Cardiac muscle cell (in vitro differentiated cells and primary cell): ENCODE measurements at regions not wholly inside any gene's neighbourhood (a gene's known extent, or its start where the extent isn't known, plus 50 kb on each side); places are given as distances from the start of the nearest gene placed in this dataset.

ENCODE experiments used
- DNase-seq, 2 donors: peaks; one replicate each; pipeline versions ENCODE4 v3.0.0 to v3.0.0-alpha.2; 2010 to 2017; ENCODE audit warnings: low read depth in 1 of 2, low spot score in 1 of 2
- H3K27ac ChIP-seq: fragments of 200-600 bp; sonication (generic); 2 replicates; pipeline ENCODE4 v1.5.1; 2016
- H3K27me3 ChIP-seq: fragments of 200-600 bp; sonication (generic); 2 replicates; pipeline ENCODE4 v1.6.0; 2016; ENCODE audit warnings: control low read depth
- H3K36me3 ChIP-seq: fragments of 200-600 bp; sonication (generic); 2 replicates; pipeline ENCODE4 v1.5.1; 2016; ENCODE audit warnings: control low read depth
- H3K4me1 ChIP-seq: fragments of 200-600 bp; sonication (generic); 2 replicates; pipeline ENCODE4 v1.8.1; 2017; ENCODE audit warnings: low read depth, mild to moderate bottlenecking, mixed run types
- H3K4me3 ChIP-seq: fragments of 200-600 bp; sonication (generic); 2 replicates; pipeline ENCODE4 v1.5.1; 2016; ENCODE audit warnings: mild to moderate bottlenecking
- H3K9me3 ChIP-seq: fragments of 200-600 bp; sonication (generic); 2 replicates; pipeline ENCODE4 v1.5.1; 2017; ENCODE audit warnings: low read depth, mild to moderate bottlenecking, control low read depth
- TF ChIP-seq, protein P1 (sequence below): IDR thresholded peaks from 2 replicates; pipeline ENCODE4 v1.5.1; 2012; ENCODE audit warnings: low read depth, mild to moderate bottlenecking, low read length

DNA sequence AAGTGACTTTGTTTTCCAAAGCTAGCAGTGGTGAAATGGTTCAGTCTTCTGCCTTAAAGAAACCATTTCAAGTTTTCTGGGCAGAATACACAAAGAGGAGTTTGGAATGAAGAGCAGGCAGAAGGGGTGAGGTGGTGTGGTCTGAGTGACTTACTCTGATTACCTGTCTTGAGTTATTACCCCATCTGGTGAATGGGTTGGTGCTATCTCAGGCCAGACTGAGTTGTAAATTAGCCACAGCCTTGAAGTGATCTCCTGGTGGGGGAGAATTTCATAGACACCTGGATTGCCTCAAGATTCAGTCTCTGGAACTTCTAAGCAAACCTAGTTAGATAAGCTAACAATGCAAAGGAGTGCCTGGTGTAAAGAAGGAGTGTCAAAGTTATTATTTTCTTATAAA, 983.5 kb upstream of the NXPH2 start:
- DNase-seq: no peak
- Histone ChIP-seq H3K27me3 (no peaks in the 10 kb centered on the region), H3K4me1 (no peaks in the 10 kb centered on the region), H3K36me3 (no peaks in the 10 kb centered on the region), H3K9me3 (no peaks in the 10 kb centered on the region), H3K4me3 (no peak overlapping the region), H3K27ac (no peak overlapping the region)
- TF ChIP-seq, protein P1, sequence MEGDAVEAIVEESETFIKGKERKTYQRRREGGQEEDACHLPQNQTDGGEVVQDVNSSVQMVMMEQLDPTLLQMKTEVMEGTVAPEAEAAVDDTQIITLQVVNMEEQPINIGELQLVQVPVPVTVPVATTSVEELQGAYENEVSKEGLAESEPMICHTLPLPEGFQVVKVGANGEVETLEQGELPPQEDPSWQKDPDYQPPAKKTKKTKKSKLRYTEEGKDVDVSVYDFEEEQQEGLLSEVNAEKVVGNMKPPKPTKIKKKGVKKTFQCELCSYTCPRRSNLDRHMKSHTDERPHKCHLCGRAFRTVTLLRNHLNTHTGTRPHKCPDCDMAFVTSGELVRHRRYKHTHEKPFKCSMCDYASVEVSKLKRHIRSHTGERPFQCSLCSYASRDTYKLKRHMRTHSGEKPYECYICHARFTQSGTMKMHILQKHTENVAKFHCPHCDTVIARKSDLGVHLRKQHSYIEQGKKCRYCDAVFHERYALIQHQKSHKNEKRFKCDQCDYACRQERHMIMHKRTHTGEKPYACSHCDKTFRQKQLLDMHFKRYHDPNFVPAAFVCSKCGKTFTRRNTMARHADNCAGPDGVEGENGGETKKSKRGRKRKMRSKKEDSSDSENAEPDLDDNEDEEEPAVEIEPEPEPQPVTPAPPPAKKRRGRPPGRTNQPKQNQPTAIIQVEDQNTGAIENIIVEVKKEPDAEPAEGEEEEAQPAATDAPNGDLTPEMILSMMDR: no peak

- Histone ChIP-seq H3K9me3 (no peaks in the 10 kb centered on the region), H3K27me3 (no peaks in the 10 kb centered on the region), H3K4me3 (no peak overlapping the region), H3K27ac (no peak overlapping the region), H3K4me1 (no peaks in the 10 kb centered on the region), H3K36me3 (no peaks in the 10 kb centered on the region)
- TF ChIP-seq, protein P1: no peak
- no peak for DNase-seq
Measured at GRCh38 chr2:139759000-139759505, 978.9 kb upstream of the NXPH2 start.

DNA sequence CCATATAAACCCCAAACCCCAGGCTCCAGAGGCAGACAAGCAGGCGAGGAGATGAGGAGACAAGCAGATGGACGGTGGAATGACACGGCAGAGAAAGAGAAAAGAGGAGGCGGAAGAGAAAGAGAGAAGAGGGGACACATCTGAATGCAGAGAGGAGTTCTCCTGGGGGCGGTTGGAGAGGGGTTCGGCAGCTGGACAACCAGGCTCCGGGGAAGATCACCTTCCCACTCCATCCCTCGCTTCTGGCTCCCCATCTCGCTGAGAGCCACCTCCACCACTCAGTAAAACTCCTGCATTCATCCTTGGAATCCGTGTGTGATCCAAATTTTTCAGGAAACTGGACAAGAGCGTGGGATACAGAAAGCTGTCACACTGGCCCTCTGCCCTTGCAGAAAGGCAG, 966.7 kb upstream of the NXPH2 start:
- no peak overlapping the region for H3K4me3 ChIP-seq
- TF ChIP-seq, protein P1: no peak

DNA sequence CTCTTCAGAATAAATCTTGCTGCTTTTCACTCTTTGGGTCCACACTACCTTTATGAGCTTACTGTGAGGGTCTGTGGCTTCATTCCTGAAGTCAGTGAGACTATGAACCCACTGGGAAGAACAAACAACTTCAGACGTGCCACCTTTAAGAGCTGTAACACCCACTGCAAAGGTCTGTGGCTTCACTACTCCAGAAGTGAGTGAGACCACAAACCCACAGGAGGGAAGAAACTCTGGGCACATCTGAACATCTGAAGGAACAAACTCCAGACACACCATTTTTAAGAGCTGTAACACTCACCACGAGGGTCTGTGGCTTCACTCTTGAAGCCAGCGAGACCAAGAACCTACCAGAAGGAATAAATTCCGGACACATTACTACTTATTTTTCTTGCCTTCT, 964.1 kb upstream of the NXPH2 start:
- H3K27ac ChIP-seq: no peak overlapping the region
- TF ChIP-seq, protein P1: no peak
- H3K27me3 ChIP-seq: no peaks in the 10 kb centered on the region
- H3K9me3 ChIP-seq: no peaks in the 10 kb centered on the region
- H3K36me3 ChIP-seq: no peaks in the 10 kb centered on the region
- H3K4me3 ChIP-seq: no peak overlapping the region
- no peaks in the 10 kb centered on the region for H3K4me1 ChIP-seq
- DNase-seq: no peak

More for the DNA sequence above, 966.7 kb upstream of the NXPH2 start:
- Histone ChIP-seq H3K27ac (no peak overlapping the region), H3K4me1 (no peaks in the 10 kb centered on the region), H3K27me3 (no peaks in the 10 kb centered on the region), H3K36me3 (no peaks in the 10 kb centered on the region), H3K9me3 (no peaks in the 10 kb centered on the region)
- DNase-seq: no peak

GRCh38 chr2:139742216-139743172, 962.3 kb upstream of the NXPH2 start:
- Histone ChIP-seq H3K4me3 (no peak overlapping the region), H3K27ac (no peak overlapping the region), H3K27me3 (no peaks in the 10 kb centered on the region), H3K9me3 (no peaks in the 10 kb centered on the region), H3K4me1 (no peaks in the 10 kb centered on the region), H3K36me3 (no peaks in the 10 kb centered on the region)
- TF ChIP-seq, protein P1: no peak
- DNase-seq: no peak
